H1 (cell line): ENCODE measurements at regions not wholly inside any gene's neighbourhood (a gene's known extent, or its start where the extent isn't known, plus 50 kb on each side); places are given as distances from the start of the nearest gene placed in this dataset.

Experiments
- CHD7 ChIP-seq: fragments of 300-600 bp; sonication (generic); IDR thresholded peaks from 2 replicates; pipeline ENCODE4 v1.7.1; 2012; ENCODE audit warnings: low read length, moderate library complexity, mild to moderate bottlenecking, inconsistent platforms; ENCODE audit not compliant: insufficient replicate concordance
- EZH2 ChIP-seq: fragments of 200-600 bp; sonication (generic); IDR thresholded peaks from 2 replicates; pipeline ENCODE4 v1.7.1; 2012; ENCODE audit warnings: low read depth, mild to moderate bottlenecking, moderate library complexity, low read length, inconsistent platforms; ENCODE audit not compliant: severe bottlenecking
- JUN ChIP-seq: IDR thresholded peaks from 2 replicates; pipeline ENCODE4 v1.6.1; 2011; ENCODE audit warnings: low read depth, mild to moderate bottlenecking, improper control_type of control experiment, low read length
- JUND ChIP-seq: IDR thresholded peaks from 2 replicates; pipeline ENCODE4 v1.6.1; 2011; ENCODE audit warnings: mild to moderate bottlenecking, improper control_type of control experiment, low read length
- RNF2 ChIP-seq: fragments of 200-900, 300-1000 bp; sonication (generic); IDR thresholded peaks from 2 replicates; pipeline ENCODE4 v1.7.1; 2016; ENCODE audit warnings: borderline replicate concordance, low read depth, mild to moderate bottlenecking, antibody characterized with exemption, low read length; ENCODE audit not compliant: poor library complexity, severe bottlenecking; ENCODE audit errors: missing control alignments
- SIN3A ChIP-seq, 2 experiments: IDR thresholded peaks in 1 of 2; conservative IDR thresholded peaks in 1 of 2; 2 replicates each; pipeline ENCODE4 v1.6.1; 2011 to 2012; ENCODE audit warnings: low read length in 2 of 2, improper control_type of control experiment in 1 of 2, low read depth in 1 of 2, mild to moderate bottlenecking in 1 of 2
- TAF7 ChIP-seq: optimal IDR thresholded peaks from 2 replicates; pipeline ENCODE3; 2011; ENCODE audit warnings: low read depth, mild to moderate bottlenecking, inconsistent platforms, low read length, moderate library complexity, borderline replicate concordance

GRCh38 chr22:47337161-47337621 lies 574.7 kb downstream of the TBC1D22A start (continued):
- TF ChIP-seq CHD7 (no peak), JUND (no peak), EZH2 (no peak), TAF7 (no peak), JUN (no peak), SIN3A (conservative IDR thresholded peaks at IDR 0.05 in 1 of 2, IDR thresholded peaks at IDR 0.05 in 1 of 2; ENCODE audit: low read depth in 1 of 2, low read length in 2 of 2) (no peak), RNF2 (no peak)
